ENCODE measurements at regions not wholly inside any gene's neighbourhood (a gene's known extent, or its start where the extent isn't known, plus 50 kb on each side); places are given as distances from the start of the nearest gene placed in this dataset.

GRCh38 chr11:81960443-81960842 is 773.2 kb downstream of the FAM181B start:
- TF ChIP-seq, protein P1, sequence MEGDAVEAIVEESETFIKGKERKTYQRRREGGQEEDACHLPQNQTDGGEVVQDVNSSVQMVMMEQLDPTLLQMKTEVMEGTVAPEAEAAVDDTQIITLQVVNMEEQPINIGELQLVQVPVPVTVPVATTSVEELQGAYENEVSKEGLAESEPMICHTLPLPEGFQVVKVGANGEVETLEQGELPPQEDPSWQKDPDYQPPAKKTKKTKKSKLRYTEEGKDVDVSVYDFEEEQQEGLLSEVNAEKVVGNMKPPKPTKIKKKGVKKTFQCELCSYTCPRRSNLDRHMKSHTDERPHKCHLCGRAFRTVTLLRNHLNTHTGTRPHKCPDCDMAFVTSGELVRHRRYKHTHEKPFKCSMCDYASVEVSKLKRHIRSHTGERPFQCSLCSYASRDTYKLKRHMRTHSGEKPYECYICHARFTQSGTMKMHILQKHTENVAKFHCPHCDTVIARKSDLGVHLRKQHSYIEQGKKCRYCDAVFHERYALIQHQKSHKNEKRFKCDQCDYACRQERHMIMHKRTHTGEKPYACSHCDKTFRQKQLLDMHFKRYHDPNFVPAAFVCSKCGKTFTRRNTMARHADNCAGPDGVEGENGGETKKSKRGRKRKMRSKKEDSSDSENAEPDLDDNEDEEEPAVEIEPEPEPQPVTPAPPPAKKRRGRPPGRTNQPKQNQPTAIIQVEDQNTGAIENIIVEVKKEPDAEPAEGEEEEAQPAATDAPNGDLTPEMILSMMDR (IDR thresholded peaks at IDR 0.05), result no peak
- TF ChIP-seq EZH2phosphoT487 (IDR thresholded peaks at IDR 0.05), result no peak
- no peak for TF ChIP-seq EZH2 (IDR thresholded peaks at IDR 0.05)

All from neural progenitor cell (in vitro differentiated cells).